ENCODE measurements at regions not wholly inside any gene's neighbourhood (a gene's known extent, or its start where the extent isn't known, plus 50 kb on each side); places are given as distances from the start of the nearest gene placed in this dataset.

GRCh38 chr7:98679741-98680140 is 62.7 kb downstream of the NPTX2 start:
- no peak for DNase-seq

- DNase-seq: no peak
These were observed 64.4 kb downstream of the NPTX2 start for GRCh38 chr7:98681511-98681910.

- no peak for DNase-seq
These were observed 64.9 kb downstream of the NPTX2 start for GRCh38 chr7:98681951-98682350.

- no peak for DNase-seq
These were observed 66.4 kb downstream of the NPTX2 start for GRCh38 chr7:98683514-98683913.

GRCh38 chr7:98685541-98685940 is 68.5 kb downstream of the NPTX2 start:
- no peak for DNase-seq

GRCh38 chr7:98686466-98687080 is 69.5 kb downstream of the NPTX2 start:
- DNase-seq: no peak

- no peak for DNase-seq
These were observed 70.1 kb downstream of the NPTX2 start for GRCh38 chr7:98687111-98687751.

GRCh38 chr7:98691619-98692018 is 74.5 kb downstream of the NPTX2 start:
- DNase-seq: no peak

GRCh38 chr7:98697083-98697482 is 80.0 kb downstream of the NPTX2 start:
- DNase-seq: no peak

GRCh38 chr7:98697485-98698240 is 80.6 kb downstream of the NPTX2 start:
- DNase-seq: no peak

- DNase-seq: no peak
These were observed 81.9 kb downstream of the NPTX2 start for GRCh38 chr7:98698976-98699375.

GRCh38 chr7:98700533-98700932 is 83.4 kb downstream of the NPTX2 start:
- no peak for DNase-seq

GRCh38 chr7:98701372-98701771 is 84.3 kb downstream of the NPTX2 start:
- no peak for DNase-seq

- DNase-seq: no peak
These were observed 84.9 kb downstream of the NPTX2 start for GRCh38 chr7:98702021-98702420.

GRCh38 chr7:98703916-98704315 is 86.8 kb downstream of the NPTX2 start:
- no peak for DNase-seq

- no peak for DNase-seq
These were observed 88.5 kb downstream of the NPTX2 start for GRCh38 chr7:98705626-98706025.

- DNase-seq: no peak
These were observed 90.0 kb downstream of the NPTX2 start for GRCh38 chr7:98707076-98707475.

GRCh38 chr7:98711945-98712344 is 94.9 kb downstream of the NPTX2 start:
- no peak for DNase-seq

- DNase-seq: no peak
These were observed 96.2 kb downstream of the NPTX2 start for GRCh38 chr7:98713165-98713810.

GRCh38 chr7:98719396-98719795 is 102.3 kb downstream of the NPTX2 start:
- no peak for DNase-seq

- DNase-seq: no peak
These were observed 105.3 kb downstream of the NPTX2 start for GRCh38 chr7:98722402-98722801.

GRCh38 chr7:98724591-98724990 is 107.5 kb downstream of the NPTX2 start:
- no peak for DNase-seq

GRCh38 chr7:98727146-98727709 is 110.1 kb downstream of the NPTX2 start:
- no peak for DNase-seq

Data from activated T-cell treated with anti-CD3 and anti-CD28 coated beads, Interleukin-2, amount 50 U/mL, for 1 hour (primary cell).